Kidney epithelial cell (primary cell): ENCODE measurements at regions not wholly inside any gene's neighbourhood (a gene's known extent, or its start where the extent isn't known, plus 50 kb on each side); places are given as distances from the start of the nearest gene placed in this dataset.

ENCODE experiments used
- DNase-seq: peaks from one replicate; pipeline ENCODE4 v3.0.0-alpha.2; 2010; ENCODE audit warnings: low read depth
- H3K27me3 ChIP-seq: 2 replicates; pipeline ENCODE4 v1.6.0; 2011; ENCODE audit warnings: low read length; ENCODE audit not compliant: control insufficient read depth, insufficient read depth
- H3K36me3 ChIP-seq: 2 replicates; pipeline ENCODE4 v1.5.1; 2011; ENCODE audit warnings: low read length; ENCODE audit not compliant: control insufficient read depth, insufficient read depth
- H3K4me3 ChIP-seq: 2 replicates; pipeline ENCODE4 v1.5.1; 2011; ENCODE audit warnings: low read depth, mild to moderate bottlenecking, control low read depth, low read length
- CTCF ChIP-seq: IDR thresholded peaks from 2 replicates; pipeline ENCODE4 v1.5.1; 2011; ENCODE audit warnings: mild to moderate bottlenecking, moderate library complexity, low read length, control low read depth, inconsistent platforms; ENCODE audit not compliant: insufficient read depth, poor library complexity, severe bottlenecking

GRCh38 chr5:89520771-89521170 lies 637.8 kb upstream of the MEF2C start:
- no peaks in the 10 kb centered on the region for H3K36me3 ChIP-seq
- DNase-seq = no peak
- TF ChIP-seq CTCF = no peak

GRCh38 chr5:89513299-89514044 lies 630.5 kb upstream of the MEF2C start:
- TF ChIP-seq CTCF = no peak
- Histone ChIP-seq H3K27me3 (no peaks in the 10 kb centered on the region), H3K36me3 (no peaks in the 10 kb centered on the region), H3K4me3 (no peak overlapping the region)
- no peak for DNase-seq

More at GRCh38 chr5:89520771-89521170, 637.8 kb upstream of the MEF2C start:
- Histone ChIP-seq H3K27me3 (no peaks in the 10 kb centered on the region), H3K4me3 (no peak overlapping the region)

DNA sequence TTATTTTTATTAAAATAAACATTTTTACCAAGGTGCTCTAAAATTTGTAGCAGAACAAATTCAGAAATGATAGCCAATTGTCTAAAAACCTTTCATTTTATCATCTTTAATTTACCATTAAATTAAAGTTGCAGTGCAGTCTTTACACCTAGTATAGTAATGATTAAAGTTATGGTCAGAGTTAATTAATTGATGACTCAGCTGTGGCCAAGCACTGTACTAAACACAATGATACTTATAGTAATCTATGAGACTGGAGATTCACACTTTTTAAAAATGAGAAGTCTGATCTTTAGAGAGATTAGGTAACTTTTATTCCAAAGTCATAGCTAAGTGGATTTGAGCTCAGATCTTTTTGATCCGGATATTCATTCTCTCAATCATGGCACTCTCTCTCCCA lies 621.1 kb upstream of the MEF2C start:
- no peaks in the 10 kb centered on the region for H3K27me3 ChIP-seq
- H3K4me3 ChIP-seq = no peak overlapping the region
- DNase-seq = no peak
- no peaks in the 10 kb centered on the region for H3K36me3 ChIP-seq
- no peak for TF ChIP-seq CTCF

DNA sequence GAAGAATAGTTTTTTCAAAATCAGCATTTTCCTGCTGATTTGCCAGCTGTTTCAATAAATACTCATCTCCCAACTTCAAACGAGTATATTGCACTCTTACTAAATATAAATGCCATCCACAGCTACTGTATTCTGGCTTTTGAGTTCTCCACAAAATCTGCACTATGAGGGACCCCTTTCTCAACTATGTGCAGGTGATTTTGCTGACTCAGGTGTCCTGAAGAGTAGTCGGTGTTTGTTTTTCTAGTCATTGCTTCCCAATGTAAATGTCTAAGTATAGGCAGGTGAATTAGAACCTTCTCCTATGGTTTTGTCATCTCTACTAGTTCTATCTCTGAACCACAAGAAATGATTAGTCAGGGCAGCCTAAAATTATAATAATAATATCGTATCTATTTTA lies 616.8 kb upstream of the MEF2C start:
- H3K27me3 ChIP-seq = no peaks in the 10 kb centered on the region
- no peaks in the 10 kb centered on the region for H3K36me3 ChIP-seq
- H3K4me3 ChIP-seq = no peak overlapping the region
- no peak for TF ChIP-seq CTCF
- DNase-seq = no peak

- no peaks in the 10 kb centered on the region for H3K27me3 ChIP-seq
- no peak for DNase-seq
- no peaks in the 10 kb centered on the region for H3K36me3 ChIP-seq
- TF ChIP-seq CTCF = no peak
- H3K4me3 ChIP-seq = no peak overlapping the region
These were observed 615.7 kb upstream of the MEF2C start for GRCh38 chr5:89498699-89499098.

GRCh38 chr5:89493414-89493813 lies 610.4 kb upstream of the MEF2C start:
- no peak for TF ChIP-seq CTCF
- no peak for DNase-seq
- Histone ChIP-seq H3K27me3 (no peaks in the 10 kb centered on the region), H3K4me3 (no peak overlapping the region), H3K36me3 (no peaks in the 10 kb centered on the region)
